Liver (tissue), 3 donors: ENCODE measurements at regions not wholly inside any gene's neighbourhood (a gene's known extent, or its start where the extent isn't known, plus 50 kb on each side); places are given as distances from the start of the nearest gene placed in this dataset.

ENCODE experiments used
- FOXA1 ChIP-seq: IDR thresholded peaks from 2 replicates; pipeline ENCODE4 v1.6.1; 2016; ENCODE audit warnings: antibody characterized with exemption
- GABPA ChIP-seq, 2 donors: IDR thresholded peaks in 1 of 2; conservative IDR thresholded peaks in 1 of 2; 2 replicates each; pipeline ENCODE4 v1.6.1; 2016; ENCODE audit warnings: antibody characterized with exemption in 2 of 2, mild to moderate bottlenecking in 1 of 2, moderate library complexity in 1 of 2
- HNF4A ChIP-seq, 2 donors: conservative IDR thresholded peaks; 2 replicates each; pipeline ENCODE4 v1.6.1; 2016; ENCODE audit warnings: antibody characterized with exemption in 2 of 2, mild to moderate bottlenecking in 2 of 2
- RAD21 ChIP-seq, 2 donors: IDR thresholded peaks; 2 replicates each; pipeline ENCODE4 v1.6.1; 2016; ENCODE audit warnings: antibody characterized with exemption in 2 of 2, mild to moderate bottlenecking in 2 of 2
- TAF1 ChIP-seq: conservative IDR thresholded peaks from 2 replicates; pipeline ENCODE4 v1.6.1; 2016; ENCODE audit warnings: antibody characterized with exemption, mild to moderate bottlenecking
- YY1 ChIP-seq: IDR thresholded peaks from 2 replicates; pipeline ENCODE4 v1.6.1; 2016; ENCODE audit warnings: antibody characterized with exemption, mild to moderate bottlenecking
- TF ChIP-seq, protein P1 (sequence below): fragments of 150-350 bp; IDR thresholded peaks from 2 replicates; pipeline ENCODE4 v1.5.1; 2017; ENCODE audit warnings: improper control_type of control experiment, low read depth, low read length; ENCODE audit not compliant: missing input control
- TF ChIP-seq, protein P2 (sequence below): IDR thresholded peaks from 2 replicates; pipeline ENCODE4 v1.6.1; 2016; ENCODE audit warnings: antibody characterized with exemption, mild to moderate bottlenecking
- TF ChIP-seq, protein P3 (sequence below): IDR thresholded peaks from 2 replicates; pipeline ENCODE4 v1.6.1; 2016; ENCODE audit warnings: antibody characterized with exemption
- TF ChIP-seq, protein P4 (sequence below): IDR thresholded peaks from 2 replicates; pipeline ENCODE4 v1.6.1; 2016; ENCODE audit warnings: antibody characterized with exemption
- donor health status: healthy.
- donor health status: healthy.

DNA sequence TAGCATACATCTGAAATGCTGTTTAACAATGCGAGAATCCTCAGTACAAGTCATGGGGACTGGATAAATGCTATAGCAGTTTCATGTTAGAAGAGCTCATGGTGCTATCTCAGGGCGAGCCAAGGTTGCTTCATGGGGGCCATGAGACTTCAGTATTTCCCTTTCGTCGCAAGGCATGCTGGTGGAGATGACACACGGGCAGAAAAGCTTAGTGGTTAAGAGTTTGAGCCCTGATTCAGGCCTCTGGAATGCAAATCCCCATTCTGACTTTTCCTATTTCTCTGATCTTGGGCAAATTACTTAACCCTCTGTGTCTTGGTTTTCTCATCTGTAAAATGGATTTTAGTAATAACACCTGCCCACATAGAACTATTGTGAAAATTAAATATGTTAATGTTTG, 57.4 kb upstream of the EPHA4 start:
- TF ChIP-seq YY1 = no peak
- TF ChIP-seq, protein P1, sequence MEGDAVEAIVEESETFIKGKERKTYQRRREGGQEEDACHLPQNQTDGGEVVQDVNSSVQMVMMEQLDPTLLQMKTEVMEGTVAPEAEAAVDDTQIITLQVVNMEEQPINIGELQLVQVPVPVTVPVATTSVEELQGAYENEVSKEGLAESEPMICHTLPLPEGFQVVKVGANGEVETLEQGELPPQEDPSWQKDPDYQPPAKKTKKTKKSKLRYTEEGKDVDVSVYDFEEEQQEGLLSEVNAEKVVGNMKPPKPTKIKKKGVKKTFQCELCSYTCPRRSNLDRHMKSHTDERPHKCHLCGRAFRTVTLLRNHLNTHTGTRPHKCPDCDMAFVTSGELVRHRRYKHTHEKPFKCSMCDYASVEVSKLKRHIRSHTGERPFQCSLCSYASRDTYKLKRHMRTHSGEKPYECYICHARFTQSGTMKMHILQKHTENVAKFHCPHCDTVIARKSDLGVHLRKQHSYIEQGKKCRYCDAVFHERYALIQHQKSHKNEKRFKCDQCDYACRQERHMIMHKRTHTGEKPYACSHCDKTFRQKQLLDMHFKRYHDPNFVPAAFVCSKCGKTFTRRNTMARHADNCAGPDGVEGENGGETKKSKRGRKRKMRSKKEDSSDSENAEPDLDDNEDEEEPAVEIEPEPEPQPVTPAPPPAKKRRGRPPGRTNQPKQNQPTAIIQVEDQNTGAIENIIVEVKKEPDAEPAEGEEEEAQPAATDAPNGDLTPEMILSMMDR = no peak
- TF ChIP-seq RAD21 (IDR thresholded peaks at IDR 0.05) = no peak
- no peak for TF ChIP-seq TAF1
- TF ChIP-seq, protein P2, sequence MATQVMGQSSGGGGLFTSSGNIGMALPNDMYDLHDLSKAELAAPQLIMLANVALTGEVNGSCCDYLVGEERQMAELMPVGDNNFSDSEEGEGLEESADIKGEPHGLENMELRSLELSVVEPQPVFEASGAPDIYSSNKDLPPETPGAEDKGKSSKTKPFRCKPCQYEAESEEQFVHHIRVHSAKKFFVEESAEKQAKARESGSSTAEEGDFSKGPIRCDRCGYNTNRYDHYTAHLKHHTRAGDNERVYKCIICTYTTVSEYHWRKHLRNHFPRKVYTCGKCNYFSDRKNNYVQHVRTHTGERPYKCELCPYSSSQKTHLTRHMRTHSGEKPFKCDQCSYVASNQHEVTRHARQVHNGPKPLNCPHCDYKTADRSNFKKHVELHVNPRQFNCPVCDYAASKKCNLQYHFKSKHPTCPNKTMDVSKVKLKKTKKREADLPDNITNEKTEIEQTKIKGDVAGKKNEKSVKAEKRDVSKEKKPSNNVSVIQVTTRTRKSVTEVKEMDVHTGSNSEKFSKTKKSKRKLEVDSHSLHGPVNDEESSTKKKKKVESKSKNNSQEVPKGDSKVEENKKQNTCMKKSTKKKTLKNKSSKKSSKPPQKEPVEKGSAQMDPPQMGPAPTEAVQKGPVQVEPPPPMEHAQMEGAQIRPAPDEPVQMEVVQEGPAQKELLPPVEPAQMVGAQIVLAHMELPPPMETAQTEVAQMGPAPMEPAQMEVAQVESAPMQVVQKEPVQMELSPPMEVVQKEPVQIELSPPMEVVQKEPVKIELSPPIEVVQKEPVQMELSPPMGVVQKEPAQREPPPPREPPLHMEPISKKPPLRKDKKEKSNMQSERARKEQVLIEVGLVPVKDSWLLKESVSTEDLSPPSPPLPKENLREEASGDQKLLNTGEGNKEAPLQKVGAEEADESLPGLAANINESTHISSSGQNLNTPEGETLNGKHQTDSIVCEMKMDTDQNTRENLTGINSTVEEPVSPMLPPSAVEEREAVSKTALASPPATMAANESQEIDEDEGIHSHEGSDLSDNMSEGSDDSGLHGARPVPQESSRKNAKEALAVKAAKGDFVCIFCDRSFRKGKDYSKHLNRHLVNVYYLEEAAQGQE = no peak
- no peak for TF ChIP-seq HNF4A (conservative IDR thresholded peaks at IDR 0.05)
- no peak for TF ChIP-seq GABPA (IDR thresholded peaks at IDR 0.05 in 1 of 2, conservative IDR thresholded peaks at IDR 0.05 in 1 of 2)
- TF ChIP-seq FOXA1 = no peak
- TF ChIP-seq, protein P3, sequence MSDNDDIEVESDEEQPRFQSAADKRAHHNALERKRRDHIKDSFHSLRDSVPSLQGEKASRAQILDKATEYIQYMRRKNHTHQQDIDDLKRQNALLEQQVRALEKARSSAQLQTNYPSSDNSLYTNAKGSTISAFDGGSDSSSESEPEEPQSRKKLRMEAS = no peak
- TF ChIP-seq, protein P4, sequence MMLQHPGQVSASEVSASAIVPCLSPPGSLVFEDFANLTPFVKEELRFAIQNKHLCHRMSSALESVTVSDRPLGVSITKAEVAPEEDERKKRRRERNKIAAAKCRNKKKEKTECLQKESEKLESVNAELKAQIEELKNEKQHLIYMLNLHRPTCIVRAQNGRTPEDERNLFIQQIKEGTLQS = no peak
